ENCODE measurements at regions not wholly inside any gene's neighbourhood (a gene's known extent, or its start where the extent isn't known, plus 50 kb on each side); places are given as distances from the start of the nearest gene placed in this dataset.
"Not testable (repeated sequence)": the region's sequence is repeated elsewhere in the genome, so short reads cannot be mapped to it uniquely, and the experiment has no call there.

- H3K4me1 Mint-ChIP-seq; CTCF ChIA-PET; H3K36me3 Mint-ChIP-seq (ENCODE audit: low read depth); H3K9me3 Mint-ChIP-seq; POLR2A ChIA-PET; H3K27ac Mint-ChIP-seq: not testable (repeated sequence)
- peak; percentile 19 for DNase-seq
- peaks cover 46% of the 10 kb centered on the region for H3K27me3 Mint-ChIP-seq
- peak overlapping the region; percentile 16 for H3K4me3 Mint-ChIP-seq
These were observed 58.9 kb downstream of the GOLGA6L7 start for GRCh38 chr15:28789401-28790114.

- DNase-seq; CTCF ChIA-PET; H3K4me1 Mint-ChIP-seq; H3K9me3 Mint-ChIP-seq; H3K4me3 Mint-ChIP-seq; POLR2A ChIA-PET; H3K36me3 Mint-ChIP-seq (ENCODE audit: low read depth): not testable (repeated sequence)
- peak overlapping the region; percentile 60 for H3K27ac Mint-ChIP-seq
- peaks cover 46% of the 10 kb centered on the region for H3K27me3 Mint-ChIP-seq
These were observed 59.6 kb downstream of the GOLGA6L7 start for GRCh38 chr15:28788649-28789400.

DNA sequence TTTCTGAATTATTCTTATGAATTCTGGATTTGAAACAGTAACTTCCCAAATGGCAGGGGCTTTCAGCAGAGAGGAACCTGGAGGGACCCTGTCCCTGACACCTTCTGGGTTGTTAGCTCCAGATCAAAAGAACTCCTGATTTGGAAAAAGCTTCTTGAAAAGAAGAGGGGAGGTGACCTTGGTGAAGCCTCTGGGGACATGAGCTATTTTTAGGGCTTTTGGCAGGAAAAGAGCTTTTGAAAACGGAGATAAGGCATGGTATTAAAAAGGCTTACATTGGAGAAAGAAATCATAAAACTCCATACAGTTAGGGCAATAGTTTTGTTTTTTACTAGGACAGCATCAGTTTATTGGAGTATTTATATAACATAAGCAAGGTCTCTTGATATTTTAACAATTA, 60.3 kb downstream of the GOLGA6L7 start:
- DNase-seq; POLR2A ChIA-PET; H3K9me3 Mint-ChIP-seq; H3K27ac Mint-ChIP-seq; CTCF ChIA-PET; H3K4me1 Mint-ChIP-seq; H3K36me3 Mint-ChIP-seq (ENCODE audit: low read depth); H3K4me3 Mint-ChIP-seq: not testable (repeated sequence)
- peaks cover 44% of the 10 kb centered on the region for H3K27me3 Mint-ChIP-seq

- H3K27ac Mint-ChIP-seq = no peak overlapping the region
- H3K9me3 Mint-ChIP-seq = no peaks in the 10 kb centered on the region
- ChIA-PET POLR2A (no interaction called here), CTCF (no interaction called here)
- no peak overlapping the region for H3K4me3 Mint-ChIP-seq
- H3K4me1 Mint-ChIP-seq = peaks cover 4% of the 10 kb centered on the region
- peaks cover 34% of the 10 kb centered on the region for H3K27me3 Mint-ChIP-seq
- DNase-seq = no peak
- H3K36me3 Mint-ChIP-seq (ENCODE audit: low read depth) = no peaks in the 10 kb centered on the region
These were observed 61.9 kb downstream of the GOLGA6L7 start for GRCh38 chr15:28786521-28786920.

- DNase-seq; H3K9me3 Mint-ChIP-seq; H3K36me3 Mint-ChIP-seq (ENCODE audit: low read depth); H3K4me1 Mint-ChIP-seq; H3K4me3 Mint-ChIP-seq; POLR2A ChIA-PET; H3K27ac Mint-ChIP-seq; CTCF ChIA-PET: not testable (repeated sequence)
- peaks cover 27% of the 10 kb centered on the region for H3K27me3 Mint-ChIP-seq
These were observed 63.9 kb downstream of the GOLGA6L7 start for GRCh38 chr15:28784347-28785163.

- no peak overlapping the region for H3K27ac Mint-ChIP-seq
- H3K36me3 Mint-ChIP-seq (ENCODE audit: low read depth) = no peaks in the 10 kb centered on the region
- DNase-seq = no peak
- peaks cover 23% of the 10 kb centered on the region for H3K27me3 Mint-ChIP-seq
- CTCF ChIA-PET = no interaction called here
- no peaks in the 10 kb centered on the region for H3K4me1 Mint-ChIP-seq
- H3K4me3 Mint-ChIP-seq = no peak overlapping the region
- POLR2A ChIA-PET = no interaction called here
- no peaks in the 10 kb centered on the region for H3K9me3 Mint-ChIP-seq
These were observed 64.6 kb downstream of the GOLGA6L7 start for GRCh38 chr15:28783873-28784272.

- no peak for DNase-seq
- Mint-ChIP-seq H3K36me3 (ENCODE audit: low read depth) (no peaks in the 10 kb centered on the region), H3K9me3 (no peaks in the 10 kb centered on the region), H3K4me3 (no peak overlapping the region), H3K4me1 (no peaks in the 10 kb centered on the region), H3K27ac (no peak overlapping the region), H3K27me3 (peaks cover 21% of the 10 kb centered on the region)
- POLR2A ChIA-PET = no interaction called here
- CTCF ChIA-PET = no interaction called here
These were observed 65.0 kb downstream of the GOLGA6L7 start for GRCh38 chr15:28783466-28783865.

- H3K4me1 Mint-ChIP-seq; H3K36me3 Mint-ChIP-seq (ENCODE audit: low read depth); H3K27ac Mint-ChIP-seq; POLR2A ChIA-PET; H3K27me3 Mint-ChIP-seq; DNase-seq; H3K9me3 Mint-ChIP-seq; H3K4me3 Mint-ChIP-seq: not testable (repeated sequence)
- CTCF ChIA-PET = interaction anchor here (0.6 kb wide), 1 partner anchor 665 kb away, joined by 3 read pairs; no protein-coding TSS in a partner anchor
These were observed 66.2 kb upstream of the GOLGA8M start for GRCh38 chr15:28778397-28778796.

GRCh38 chr15:28772857-28773256, 60.6 kb upstream of the GOLGA8M start:
- H3K4me3 Mint-ChIP-seq; H3K27me3 Mint-ChIP-seq; H3K4me1 Mint-ChIP-seq; DNase-seq; H3K9me3 Mint-ChIP-seq; H3K36me3 Mint-ChIP-seq (ENCODE audit: low read depth); H3K27ac Mint-ChIP-seq; POLR2A ChIA-PET; CTCF ChIA-PET: not testable (repeated sequence)

All from activated CD4-positive, alpha-beta T cell treated with anti-CD3 and anti-CD28 coated beads, Interleukin-2, amount 10 ng/mL, durations not matched to agents 7 days and 5 days (primary cell).